GM20431 (cell line): ENCODE measurements at regions not wholly inside any gene's neighbourhood (a gene's known extent, or its start where the extent isn't known, plus 50 kb on each side); places are given as distances from the start of the nearest gene placed in this dataset.

ENCODE experiments used
- in situ Hi-C: fragments of 300-500 bp; cut with MseI, MboI; formaldehyde crosslinking; loops from one replicate; pipeline ENCODE4 v1.15.0; 2020; ENCODE audit warnings: low sequenced_read_pairs; ENCODE audit not compliant: unreplicated experiment

GRCh38 chr6:53418288-53418687 lies 69.5 kb upstream of the ELOVL5 start:
- in situ Hi-C loops, result loop anchor here (25.0 kb wide), 1 partner anchor 256 kb away; no protein-coding TSS in a partner anchor

GRCh38 chr6:53417141-53417540 lies 68.4 kb upstream of the ELOVL5 start:
- in situ Hi-C loops, result loop anchor here (25.0 kb wide), 1 partner anchor 255 kb away; no protein-coding TSS in a partner anchor

- in situ Hi-C loops, result loop anchor here (25.0 kb wide), 1 partner anchor 251 kb away; no protein-coding TSS in a partner anchor
Measured at GRCh38 chr6:53413326-53413725, 64.6 kb upstream of the ELOVL5 start.

- in situ Hi-C loops, result loop anchor here (25.0 kb wide), 1 partner anchor 250 kb away; no protein-coding TSS in a partner anchor
Measured at GRCh38 chr6:53412751-53413150, 64.0 kb upstream of the ELOVL5 start.

GRCh38 chr6:53412021-53412715 lies 63.4 kb upstream of the ELOVL5 start:
- in situ Hi-C loops, result loop anchor here (25.0 kb wide), 1 partner anchor 250 kb away; no protein-coding TSS in a partner anchor

- in situ Hi-C loops, result loop anchor here (25.0 kb wide), 1 partner anchor 249 kb away; no protein-coding TSS in a partner anchor
Measured at GRCh38 chr6:53411451-53411850, 62.7 kb upstream of the ELOVL5 start.

GRCh38 chr6:53410508-53411258 lies 61.9 kb upstream of the ELOVL5 start:
- in situ Hi-C loops, result loop anchor here (25.0 kb wide), 1 partner anchor 248 kb away; no protein-coding TSS in a partner anchor

GRCh38 chr6:53408826-53409225 lies 60.1 kb upstream of the ELOVL5 start:
- in situ Hi-C loops, result loop anchor here (25.0 kb wide), 1 partner anchor 247 kb away; no protein-coding TSS in a partner anchor

- in situ Hi-C loops, result no loop called here
Measured at GRCh38 chr6:53399027-53399344, 50.2 kb upstream of the ELOVL5 start.

GRCh38 chr6:53398247-53399026 lies 49.7 kb upstream of the ELOVL5 start:
- in situ Hi-C loops, result no loop called here
